Activated T-cell treated with anti-CD3 and anti-CD28 coated beads, Interleukin-2, amount 50 U/mL, for 4 hours (primary cell): ENCODE measurements at regions not wholly inside any gene's neighbourhood (a gene's known extent, or its start where the extent isn't known, plus 50 kb on each side); places are given as distances from the start of the nearest gene placed in this dataset.

Source experiments
- ATAC-seq, 2 donors: fragments of 200-7000 bp; cut with Tn5 transposase; one replicate each; pipeline ENCODE4 v1.10.0; 2021
- DNase-seq: peaks from one replicate; pipeline ENCODE4 v3.0.0-alpha.2; 2020
- H3K27me3 Mint-ChIP-seq: one replicate; pipeline ENCODE4 v1.8.0; 2021; ENCODE audit warnings: low read depth, mixed read lengths
- H3K36me3 Mint-ChIP-seq: one replicate; pipeline ENCODE4 v1.8.0; 2022; ENCODE audit warnings: mixed read lengths; ENCODE audit not compliant: insufficient read depth
- H3K4me1 Mint-ChIP-seq: one replicate; pipeline ENCODE4 v1.8.0; 2021; ENCODE audit warnings: low read depth, mixed read lengths
- H3K4me3 Mint-ChIP-seq: one replicate; pipeline ENCODE4 v1.8.0; 2021; ENCODE audit warnings: mild to moderate bottlenecking, moderate library complexity, mixed read lengths
- H3K9me3 Mint-ChIP-seq: one replicate; pipeline ENCODE4 v1.8.0; 2021; ENCODE audit warnings: mixed read lengths

GRCh38 chr6:28737750-28738395 is 185.9 kb downstream of the TRIM27 start:
- DNase-seq (no peak), ATAC-seq (no peak)
- Mint-ChIP-seq H3K4me3 (no peak overlapping the region), H3K9me3 (peaks cover 42% of the 10 kb centered on the region), H3K27me3 (peaks cover 71% of the 10 kb centered on the region), H3K4me1 (no peaks in the 10 kb centered on the region), H3K36me3 (peaks cover 2% of the 10 kb centered on the region)

GRCh38 chr6:28738396-28738765 is 185.4 kb downstream of the TRIM27 start:
- Mint-ChIP-seq H3K4me3 (no peak overlapping the region), H3K27me3 (peaks cover 71% of the 10 kb centered on the region), H3K4me1 (no peaks in the 10 kb centered on the region), H3K9me3 (peaks cover 37% of the 10 kb centered on the region), H3K36me3 (peaks cover 2% of the 10 kb centered on the region)
- DNase-seq = no peak
- no peak for ATAC-seq

- no peak for ATAC-seq
- Mint-ChIP-seq H3K27me3 (peaks cover 66% of the 10 kb centered on the region), H3K36me3 (peaks cover 2% of the 10 kb centered on the region), H3K9me3 (peaks cover 23% of the 10 kb centered on the region), H3K4me3 (no peak overlapping the region), H3K4me1 (no peaks in the 10 kb centered on the region)
- DNase-seq = no peak
Observed at GRCh38 chr6:28741363-28741762, 182.4 kb downstream of the TRIM27 start.

- H3K9me3 Mint-ChIP-seq = peaks cover 12% of the 10 kb centered on the region
- no peaks in the 10 kb centered on the region for H3K4me1 Mint-ChIP-seq
- ATAC-seq (no peak), DNase-seq (no peak)
- no peak overlapping the region for H3K4me3 Mint-ChIP-seq
- peaks cover 2% of the 10 kb centered on the region for H3K36me3 Mint-ChIP-seq
- H3K27me3 Mint-ChIP-seq = peaks cover 65% of the 10 kb centered on the region
Observed at GRCh38 chr6:28742668-28743270, 181.0 kb downstream of the TRIM27 start.

GRCh38 chr6:28743271-28743789 is 180.5 kb downstream of the TRIM27 start:
- DNase-seq (no peak), ATAC-seq (no peak)
- Mint-ChIP-seq H3K4me1 (no peaks in the 10 kb centered on the region), H3K27me3 (peaks cover 64% of the 10 kb centered on the region), H3K4me3 (no peak overlapping the region), H3K9me3 (peaks cover 10% of the 10 kb centered on the region), H3K36me3 (peaks cover 2% of the 10 kb centered on the region)

DNA sequence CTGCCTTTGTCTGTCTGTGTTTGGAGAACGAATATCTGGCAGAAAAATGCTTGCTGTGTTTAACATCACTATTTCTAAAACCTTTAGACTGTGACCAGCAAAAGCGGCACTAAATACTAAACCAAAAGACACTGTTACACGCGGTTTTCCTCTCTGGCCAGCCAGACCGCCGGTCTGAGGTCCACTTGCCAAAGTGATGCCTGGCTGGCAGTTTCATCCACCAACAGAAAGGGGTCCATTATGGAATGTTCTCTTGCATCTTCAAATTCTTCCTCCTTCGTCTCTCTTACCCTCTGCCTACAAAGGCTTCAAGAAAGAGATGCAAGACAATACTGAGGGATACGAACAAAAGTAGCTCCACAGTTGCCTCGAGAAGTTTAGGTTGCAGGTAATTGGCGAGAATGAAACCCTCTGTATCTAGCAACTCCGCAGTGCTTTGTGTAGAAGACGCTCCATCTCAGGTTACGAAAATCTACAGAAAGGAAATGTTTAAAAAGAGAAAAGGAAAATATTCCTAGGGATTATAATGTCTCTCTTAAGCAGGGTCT is 176.6 kb downstream of the TRIM27 start:
- peaks cover 3% of the 10 kb centered on the region for H3K36me3 Mint-ChIP-seq
- peaks cover 18% of the 10 kb centered on the region for H3K9me3 Mint-ChIP-seq
- DNase-seq (no peak), ATAC-seq (no peak)
- peaks cover 71% of the 10 kb centered on the region for H3K27me3 Mint-ChIP-seq
- H3K4me3 Mint-ChIP-seq = no peak overlapping the region
- no peaks in the 10 kb centered on the region for H3K4me1 Mint-ChIP-seq

GRCh38 chr6:28747631-28748157 is 176.1 kb downstream of the TRIM27 start:
- H3K36me3 Mint-ChIP-seq = peaks cover 3% of the 10 kb centered on the region
- peaks cover 72% of the 10 kb centered on the region for H3K27me3 Mint-ChIP-seq
- H3K4me3 Mint-ChIP-seq = no peak overlapping the region
- DNase-seq = no peak
- peaks cover 18% of the 10 kb centered on the region for H3K9me3 Mint-ChIP-seq
- H3K4me1 Mint-ChIP-seq = no peaks in the 10 kb centered on the region
- ATAC-seq = no peak

GRCh38 chr6:28748192-28748591 is 175.6 kb downstream of the TRIM27 start:
- peaks cover 70% of the 10 kb centered on the region for H3K27me3 Mint-ChIP-seq

GRCh38 chr6:28750926-28751458 is 172.8 kb downstream of the TRIM27 start:
- ATAC-seq = no peak
- no peak overlapping the region for H3K4me3 Mint-ChIP-seq
- peaks cover 3% of the 10 kb centered on the region for H3K36me3 Mint-ChIP-seq
- no peaks in the 10 kb centered on the region for H3K4me1 Mint-ChIP-seq
- no peak for DNase-seq
- peaks cover 18% of the 10 kb centered on the region for H3K9me3 Mint-ChIP-seq
- H3K27me3 Mint-ChIP-seq = peaks cover 71% of the 10 kb centered on the region

More at GRCh38 chr6:28748192-28748591, 175.6 kb downstream of the TRIM27 start:
- Mint-ChIP-seq H3K4me3 (no peak overlapping the region), H3K9me3 (peaks cover 18% of the 10 kb centered on the region), H3K36me3 (peaks cover 3% of the 10 kb centered on the region), H3K4me1 (no peaks in the 10 kb centered on the region)
- ATAC-seq (no peak), DNase-seq (no peak)

DNA sequence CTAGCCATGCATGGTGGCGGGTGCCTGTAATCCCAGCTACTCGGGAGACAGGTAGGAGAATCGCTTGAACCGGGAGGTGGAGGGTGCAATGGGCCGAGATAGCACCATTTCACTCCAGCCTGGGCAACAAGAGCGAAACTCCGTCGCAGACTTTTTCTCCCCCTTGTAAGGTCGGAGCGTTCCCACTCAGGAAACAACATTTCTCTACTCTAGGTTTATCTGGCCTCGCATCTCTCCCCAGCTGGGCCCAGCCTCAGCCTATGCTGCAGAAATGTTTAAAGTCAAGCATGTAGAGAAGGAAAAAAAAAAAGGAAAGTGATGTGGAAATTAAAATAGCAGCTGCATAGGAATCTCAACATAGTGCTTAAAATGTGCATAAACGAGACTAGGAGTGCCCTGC is 172.3 kb downstream of the TRIM27 start:
- H3K4me1 Mint-ChIP-seq = no peaks in the 10 kb centered on the region
- H3K36me3 Mint-ChIP-seq = peaks cover 3% of the 10 kb centered on the region
- H3K9me3 Mint-ChIP-seq = peaks cover 18% of the 10 kb centered on the region
- ATAC-seq (no peak), DNase-seq (no peak)
- no peak overlapping the region for H3K4me3 Mint-ChIP-seq
- peaks cover 68% of the 10 kb centered on the region for H3K27me3 Mint-ChIP-seq

DNA sequence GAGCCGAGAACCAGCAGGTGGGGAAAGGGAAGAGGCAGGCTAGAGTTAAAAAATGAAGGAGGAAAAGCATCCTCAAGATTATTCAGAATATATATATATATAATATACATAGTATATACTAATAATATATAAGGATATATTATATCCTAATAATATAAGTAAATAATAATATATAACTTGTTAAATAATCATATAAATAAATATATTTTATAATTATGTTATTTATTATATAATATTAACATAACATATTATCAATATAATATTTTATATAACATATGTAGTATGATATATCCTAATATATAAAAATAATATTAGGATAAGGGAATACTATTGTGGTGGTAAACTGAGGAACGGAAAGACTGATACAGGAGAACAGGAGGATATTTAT is 171.8 kb downstream of the TRIM27 start:
- ATAC-seq = no peak
- Mint-ChIP-seq H3K4me3 (no peak overlapping the region), H3K36me3 (peaks cover 3% of the 10 kb centered on the region), H3K4me1 (no peaks in the 10 kb centered on the region), H3K27me3 (peaks cover 68% of the 10 kb centered on the region), H3K9me3 (peaks cover 18% of the 10 kb centered on the region)
- no peak for DNase-seq

DNA sequence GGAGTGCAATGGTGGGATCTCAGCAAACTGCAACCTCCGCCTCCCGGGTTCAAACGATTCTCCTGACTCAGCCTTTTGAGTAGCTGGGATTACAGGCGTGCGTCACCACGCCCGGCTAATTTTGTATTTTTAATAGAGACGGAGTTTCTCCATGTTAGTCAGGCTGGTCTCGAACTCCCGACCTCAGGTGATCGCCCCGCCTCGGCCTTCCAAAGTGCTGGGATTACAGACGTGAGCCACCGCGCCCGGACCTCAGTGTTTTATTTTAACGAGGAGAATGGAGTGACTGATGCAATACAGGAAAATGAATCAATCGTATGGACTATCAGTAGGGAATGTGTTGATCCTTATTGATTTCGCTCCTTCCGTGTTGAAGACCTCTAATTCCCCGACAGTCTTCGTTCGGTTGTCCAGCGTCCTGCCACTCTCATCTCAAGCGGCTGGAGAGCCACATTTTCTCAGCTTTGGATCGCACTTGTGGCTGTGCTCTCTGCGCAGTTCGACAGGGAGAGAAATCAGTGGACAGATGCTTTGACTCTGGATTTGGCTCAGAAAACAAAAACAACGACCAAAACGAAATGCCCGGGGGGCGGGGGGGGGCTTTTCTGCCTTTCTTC is 166.2 kb downstream of the TRIM27 start:
- no peaks in the 10 kb centered on the region for H3K4me1 Mint-ChIP-seq
- peaks cover 63% of the 10 kb centered on the region for H3K27me3 Mint-ChIP-seq
- ATAC-seq (no peak), DNase-seq (no peak)
- H3K4me3 Mint-ChIP-seq = no peak overlapping the region
- H3K9me3 Mint-ChIP-seq = no peaks in the 10 kb centered on the region
- no peaks in the 10 kb centered on the region for H3K36me3 Mint-ChIP-seq

- Mint-ChIP-seq H3K27me3 (peaks cover 65% of the 10 kb centered on the region), H3K36me3 (no peaks in the 10 kb centered on the region), H3K4me3 (no peak overlapping the region), H3K9me3 (no peaks in the 10 kb centered on the region), H3K4me1 (no peaks in the 10 kb centered on the region)
- DNase-seq = no peak
- no peak for ATAC-seq
Observed at GRCh38 chr6:28758046-28758817, 165.6 kb downstream of the TRIM27 start.

DNA sequence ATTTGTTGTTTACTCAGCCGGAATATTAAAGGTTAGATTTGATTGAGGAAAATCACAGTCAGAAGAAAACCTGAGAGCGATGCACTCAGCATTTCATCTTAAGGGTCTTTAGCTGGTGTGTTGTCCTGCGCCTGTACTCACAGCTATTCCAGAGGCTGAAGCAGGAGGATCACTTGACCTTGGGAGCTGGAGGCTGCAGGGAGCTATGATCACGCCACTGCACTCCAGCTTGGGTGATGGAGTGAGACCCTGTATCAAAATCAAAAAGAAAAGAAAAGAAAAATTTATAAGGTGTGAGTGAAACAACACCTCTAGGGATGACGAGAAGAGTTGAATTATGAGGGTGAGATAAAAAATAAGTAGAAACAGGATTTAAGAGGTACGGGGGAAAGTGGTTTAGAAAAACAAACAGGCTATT is 165.0 kb downstream of the TRIM27 start:
- H3K27me3 Mint-ChIP-seq = peaks cover 65% of the 10 kb centered on the region

More for the DNA sequence above, 165.0 kb downstream of the TRIM27 start:
- no peaks in the 10 kb centered on the region for H3K4me1 Mint-ChIP-seq
- no peaks in the 10 kb centered on the region for H3K9me3 Mint-ChIP-seq
- H3K4me3 Mint-ChIP-seq = no peak overlapping the region
- DNase-seq (no peak), ATAC-seq (no peak)
- H3K36me3 Mint-ChIP-seq = no peaks in the 10 kb centered on the region
